Suprapubic skin (tissue), 4 donors: ENCODE measurements at regions not wholly inside any gene's neighbourhood (a gene's known extent, or its start where the extent isn't known, plus 50 kb on each side); places are given as distances from the start of the nearest gene placed in this dataset.

ENCODE experiments used
- DNase-seq, 2 donors: peaks; one replicate each; pipeline ENCODE4 v3.0.0-alpha.2; 2019; ENCODE audit warnings: low spot score in 2 of 2
- H3K27ac ChIP-seq: fragments of 200-600 bp; sonication (generic); one replicate; pipeline ENCODE4 v1.5.1; 2019
- H3K27me3 ChIP-seq: fragments of 200-600 bp; sonication (generic); one replicate; pipeline ENCODE4 v1.5.1; 2019
- H3K36me3 ChIP-seq: fragments of 200-600 bp; sonication (generic); one replicate; pipeline ENCODE4 v1.5.1; 2019
- H3K4me1 ChIP-seq: fragments of 200-600 bp; sonication (generic); one replicate; pipeline ENCODE4 v1.5.1; 2019
- H3K4me3 ChIP-seq: fragments of 200-600 bp; sonication (generic); one replicate; pipeline ENCODE4 v1.5.1; 2019; ENCODE audit warnings: mild to moderate bottlenecking
- H3K9me3 ChIP-seq: fragments of 200-600 bp; sonication (generic); one replicate; pipeline ENCODE4 v1.5.1; 2019
- EP300 ChIP-seq: sonication (generic); formaldehyde crosslinking; IDR thresholded peaks from one replicate; pipeline ENCODE4 v1.6.1; 2017; ENCODE audit warnings: antibody characterized with exemption
- POLR2A ChIP-seq, 2 donors: fragments of 450-650 bp; IDR thresholded peaks; one replicate each; pipeline ENCODE4 v1.6.1; 2017; ENCODE audit warnings: antibody characterized with exemption in 2 of 2, mild to moderate bottlenecking in 2 of 2, moderate library complexity in 2 of 2
- POLR2AphosphoS5 ChIP-seq, 3 donors: sonication (generic); formaldehyde crosslinking; IDR thresholded peaks; one replicate each; pipeline ENCODE4 v1.6.1; 2017; ENCODE audit warnings: antibody characterized with exemption in 3 of 3
- WGBS: methylation state at CpG from one replicate; pipeline ENCODE4 v1.1.5; 2018; 5-methylcytosine and 5-hydroxymethylcytosine counted together
- TF ChIP-seq, protein P1 (sequence below), 2 donors: fragments of 200-600 bp in 1 of 2; fragments of 450-650 bp in 1 of 2; sonication (generic) in 1 of 2; IDR thresholded peaks; one replicate each; pipeline ENCODE4 v1.5.1; 2016 to 2019; ENCODE audit warnings: antibody characterized with exemption in 2 of 2, mild to moderate bottlenecking in 1 of 2, moderate library complexity in 1 of 2

DNA sequence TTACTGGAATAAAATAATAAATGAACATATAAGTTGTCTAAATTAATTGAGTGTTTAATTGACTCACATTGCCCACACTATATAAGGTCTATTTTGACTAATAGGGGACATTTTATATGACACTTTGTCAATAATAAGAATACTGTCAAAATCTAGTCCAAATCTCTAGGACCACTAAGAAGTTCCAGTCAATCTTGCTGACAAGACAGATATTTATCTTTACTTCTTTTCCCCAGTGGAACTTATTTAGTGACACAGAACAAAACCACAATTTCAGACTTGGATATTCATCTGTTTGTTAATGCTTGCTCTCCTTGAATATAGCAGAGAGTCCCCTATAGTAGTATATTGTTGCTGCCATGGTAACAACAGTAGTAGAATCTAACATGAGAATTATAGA, 954.6 kb upstream of the MANEA start:
- H3K4me1 ChIP-seq, result no peaks in the 10 kb centered on the region
- TF ChIP-seq EP300, result no peak
- TF ChIP-seq, protein P1, sequence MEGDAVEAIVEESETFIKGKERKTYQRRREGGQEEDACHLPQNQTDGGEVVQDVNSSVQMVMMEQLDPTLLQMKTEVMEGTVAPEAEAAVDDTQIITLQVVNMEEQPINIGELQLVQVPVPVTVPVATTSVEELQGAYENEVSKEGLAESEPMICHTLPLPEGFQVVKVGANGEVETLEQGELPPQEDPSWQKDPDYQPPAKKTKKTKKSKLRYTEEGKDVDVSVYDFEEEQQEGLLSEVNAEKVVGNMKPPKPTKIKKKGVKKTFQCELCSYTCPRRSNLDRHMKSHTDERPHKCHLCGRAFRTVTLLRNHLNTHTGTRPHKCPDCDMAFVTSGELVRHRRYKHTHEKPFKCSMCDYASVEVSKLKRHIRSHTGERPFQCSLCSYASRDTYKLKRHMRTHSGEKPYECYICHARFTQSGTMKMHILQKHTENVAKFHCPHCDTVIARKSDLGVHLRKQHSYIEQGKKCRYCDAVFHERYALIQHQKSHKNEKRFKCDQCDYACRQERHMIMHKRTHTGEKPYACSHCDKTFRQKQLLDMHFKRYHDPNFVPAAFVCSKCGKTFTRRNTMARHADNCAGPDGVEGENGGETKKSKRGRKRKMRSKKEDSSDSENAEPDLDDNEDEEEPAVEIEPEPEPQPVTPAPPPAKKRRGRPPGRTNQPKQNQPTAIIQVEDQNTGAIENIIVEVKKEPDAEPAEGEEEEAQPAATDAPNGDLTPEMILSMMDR (IDR thresholded peaks at IDR 0.05), result no peak
- no peak for TF ChIP-seq POLR2AphosphoS5 (IDR thresholded peaks at IDR 0.05)
- no peak for TF ChIP-seq POLR2A (IDR thresholded peaks at IDR 0.05)
- no peak for DNase-seq
- H3K27ac ChIP-seq, result no peak overlapping the region
- no peak overlapping the region for H3K4me3 ChIP-seq
- H3K9me3 ChIP-seq, result no peaks in the 10 kb centered on the region
- H3K36me3 ChIP-seq, result no peaks in the 10 kb centered on the region
- no peaks in the 10 kb centered on the region for H3K27me3 ChIP-seq

DNA sequence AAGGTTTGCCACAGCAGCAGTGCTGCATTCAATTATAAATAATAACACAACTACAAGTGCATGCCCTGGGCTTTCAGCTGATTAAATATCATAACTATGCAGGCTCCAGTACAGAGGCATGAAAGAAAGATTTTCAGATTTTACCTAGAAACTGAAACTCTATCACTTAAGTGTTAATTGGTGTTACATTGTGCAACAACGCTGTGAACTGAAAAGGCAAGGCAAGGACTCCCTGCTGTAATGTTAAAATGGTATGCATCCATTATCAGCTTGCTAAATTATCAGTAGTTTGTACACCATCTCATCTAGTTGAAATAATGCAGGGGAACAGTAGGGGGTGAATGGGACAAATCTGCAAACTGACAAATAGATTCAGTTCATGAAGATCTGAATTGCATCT, 976.7 kb upstream of the MANEA start:
- Histone ChIP-seq H3K27me3 (no peaks in the 10 kb centered on the region), H3K36me3 (no peaks in the 10 kb centered on the region), H3K4me1 (no peaks in the 10 kb centered on the region), H3K9me3 (no peaks in the 10 kb centered on the region), H3K27ac (no peak overlapping the region), H3K4me3 (no peak overlapping the region)
- no peak for DNase-seq
- TF ChIP-seq POLR2AphosphoS5 (IDR thresholded peaks at IDR 0.05) (no peak), POLR2A (IDR thresholded peaks at IDR 0.05) (no peak), EP300 (no peak)
- TF ChIP-seq, protein P1 (IDR thresholded peaks at IDR 0.05), result no peak
- WGBS, result 62% methylated on average over 1 of the region's 1 CpG

DNA sequence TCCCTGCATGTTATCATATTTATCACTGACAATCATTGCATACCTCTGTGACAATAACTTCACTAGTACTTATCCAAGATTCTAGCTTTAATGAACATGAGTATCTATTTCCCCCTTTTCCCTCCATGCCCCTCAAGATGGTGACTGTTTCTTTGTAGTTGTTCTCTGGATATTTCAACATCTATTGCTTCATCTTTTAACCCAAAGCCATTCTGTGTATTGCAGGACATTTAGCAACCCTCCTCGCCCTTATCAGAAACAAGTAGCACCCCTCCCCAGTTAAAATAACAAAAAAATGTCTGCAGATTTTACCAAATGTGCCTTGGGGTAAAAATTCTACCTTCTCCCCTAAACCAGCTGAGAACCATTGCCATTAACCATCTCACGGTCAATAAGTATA, 979.8 kb upstream of the MANEA start:
- H3K27me3 ChIP-seq, result no peaks in the 10 kb centered on the region
- H3K36me3 ChIP-seq, result no peaks in the 10 kb centered on the region
- no peak for DNase-seq
- TF ChIP-seq, protein P1 (IDR thresholded peaks at IDR 0.05), result no peak
- TF ChIP-seq EP300, result no peak
- TF ChIP-seq POLR2AphosphoS5 (IDR thresholded peaks at IDR 0.05), result no peak
- TF ChIP-seq POLR2A (IDR thresholded peaks at IDR 0.05), result no peak
- H3K9me3 ChIP-seq, result no peaks in the 10 kb centered on the region
- H3K4me1 ChIP-seq, result no peaks in the 10 kb centered on the region
- H3K4me3 ChIP-seq, result no peak overlapping the region
- WGBS, result 79% methylated on average over 2 of the region's 2 CpGs
- H3K27ac ChIP-seq, result no peak overlapping the region

DNA sequence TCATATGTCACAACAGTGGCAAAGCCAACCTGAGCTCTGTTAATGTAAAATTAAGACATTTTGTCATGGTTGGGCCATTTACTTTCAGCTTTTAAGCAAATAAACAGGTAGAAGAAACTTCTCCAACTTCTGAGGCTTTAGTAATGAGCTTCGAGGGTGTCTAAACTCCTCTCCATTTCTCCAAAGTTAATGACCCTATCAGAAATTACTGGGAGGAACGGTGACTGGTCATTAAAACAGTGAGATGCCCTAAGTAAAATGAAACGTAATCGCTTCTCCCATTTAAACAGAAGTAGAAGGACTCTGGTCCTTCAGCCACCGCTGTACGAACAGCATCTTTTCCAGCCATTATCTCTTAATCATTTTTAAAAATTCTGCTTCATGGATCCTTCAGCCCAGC, 986.9 kb upstream of the MANEA start:
- TF ChIP-seq POLR2A (IDR thresholded peaks at IDR 0.05) (no peak), POLR2AphosphoS5 (IDR thresholded peaks at IDR 0.05) (no peak), EP300 (no peak)
- TF ChIP-seq, protein P1 (IDR thresholded peaks at IDR 0.05), result no peak
- H3K4me1 ChIP-seq, result no peaks in the 10 kb centered on the region
- no peak for DNase-seq
- H3K27me3 ChIP-seq, result no peaks in the 10 kb centered on the region
- no peak overlapping the region for H3K27ac ChIP-seq
- no peak overlapping the region for H3K4me3 ChIP-seq
- no peaks in the 10 kb centered on the region for H3K9me3 ChIP-seq
- WGBS, result 90% methylated on average over 6 of the region's 6 CpGs
- no peaks in the 10 kb centered on the region for H3K36me3 ChIP-seq

DNA sequence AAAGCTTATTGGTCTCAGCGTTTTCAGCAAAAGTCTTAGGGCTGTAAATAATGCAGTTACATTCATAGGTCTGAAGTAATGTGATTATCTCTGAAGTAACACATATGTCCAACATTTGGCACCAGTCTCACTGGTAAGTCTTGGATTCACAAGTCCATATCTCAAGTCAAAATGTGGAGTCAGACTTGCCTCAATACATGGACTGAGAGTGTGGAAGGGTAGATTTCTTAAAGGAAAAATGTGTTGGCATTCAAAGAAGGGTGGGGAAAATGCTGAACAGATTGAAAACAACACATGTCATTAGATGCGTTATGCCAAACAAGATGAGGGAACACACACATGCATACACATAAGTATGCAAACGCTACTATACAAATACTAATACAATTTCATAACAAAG, 989.0 kb upstream of the MANEA start:
- no peaks in the 10 kb centered on the region for H3K9me3 ChIP-seq
- no peaks in the 10 kb centered on the region for H3K27me3 ChIP-seq
- H3K4me1 ChIP-seq, result no peaks in the 10 kb centered on the region
- H3K4me3 ChIP-seq, result no peak overlapping the region
- WGBS, result 70% methylated on average over 3 of the region's 3 CpGs
- no peak for DNase-seq
- H3K27ac ChIP-seq, result no peak overlapping the region
- TF ChIP-seq EP300 (no peak), POLR2A (IDR thresholded peaks at IDR 0.05) (no peak), POLR2AphosphoS5 (IDR thresholded peaks at IDR 0.05) (no peak)
- TF ChIP-seq, protein P1 (IDR thresholded peaks at IDR 0.05), result no peak
- no peaks in the 10 kb centered on the region for H3K36me3 ChIP-seq
